GM23248 (cell line): ENCODE measurements at regions not wholly inside any gene's neighbourhood (a gene's known extent, or its start where the extent isn't known, plus 50 kb on each side); places are given as distances from the start of the nearest gene placed in this dataset.

Source experiments
- EZH2 ChIP-seq: fragments of 200-600 bp; sonication (generic); IDR thresholded peaks from 2 replicates; pipeline ENCODE4 v1.6.1; 2018; ENCODE audit warnings: antibody characterized with exemption, mild to moderate bottlenecking; ENCODE audit not compliant: insufficient read depth, poor library complexity, severe bottlenecking
- EZH2phosphoT487 ChIP-seq: fragments of 200-600 bp; sonication (generic); IDR thresholded peaks from 2 replicates; pipeline ENCODE4 v1.6.1; 2018; ENCODE audit warnings: antibody characterized with exemption, moderate library complexity, mild to moderate bottlenecking, low read depth; ENCODE audit not compliant: insufficient read depth

- TF ChIP-seq EZH2 (no peak), EZH2phosphoT487 (no peak)
These were observed 606.5 kb upstream of the GYPC start for GRCh38 chr2:126049461-126049860.
